Stomach (tissue), 4 donors: ENCODE measurements at regions not wholly inside any gene's neighbourhood (a gene's known extent, or its start where the extent isn't known, plus 50 kb on each side); places are given as distances from the start of the nearest gene placed in this dataset.

Experiments
- EP300 ChIP-seq: sonication (generic); formaldehyde crosslinking; IDR thresholded peaks from one replicate; pipeline ENCODE4 v1.6.1; 2017; ENCODE audit warnings: antibody characterized with exemption
- POLR2A ChIP-seq, 4 donors: fragments of 450-650 bp; IDR thresholded peaks; one replicate each; pipeline ENCODE4 v1.6.1; 2016; ENCODE audit warnings: antibody characterized with exemption in 4 of 4, control low read depth in 2 of 4, mild to moderate bottlenecking in 1 of 4, moderate library complexity in 1 of 4
- TF ChIP-seq, protein P1 (sequence below), 7 experiments: fragments of 450-650 bp in 4 of 7; fragments of 200-600 bp in 3 of 7; sonication (generic) in 3 of 7; IDR thresholded peaks; one replicate each; pipeline ENCODE4 v1.5.1; 2016 to 2019; ENCODE audit warnings: antibody characterized with exemption in 7 of 7, control low read depth in 2 of 7, mild to moderate bottlenecking in 1 of 7

DNA sequence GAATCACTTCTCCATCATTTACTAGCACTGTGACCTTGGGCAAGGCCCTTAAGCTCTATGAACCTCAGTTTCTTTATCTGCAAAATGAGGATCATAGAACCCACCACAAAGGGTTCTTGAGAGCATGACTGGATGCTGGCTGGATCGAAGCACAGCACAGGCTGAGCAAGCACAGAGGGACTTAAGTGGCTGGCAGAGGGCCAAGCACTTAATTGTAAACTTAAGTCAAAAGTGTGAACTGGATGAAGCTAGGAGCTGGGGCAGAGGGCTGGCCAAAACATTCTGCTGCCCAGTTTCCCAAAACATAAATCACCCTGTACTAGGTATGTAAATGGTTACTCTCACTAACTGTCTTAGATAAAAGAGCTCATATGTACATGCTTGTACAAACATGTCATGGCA, 112.3 kb upstream of the WWC1 start:
- no peak for TF ChIP-seq POLR2A (IDR thresholded peaks at IDR 0.05)
- TF ChIP-seq EP300, result no peak
- TF ChIP-seq, protein P1, sequence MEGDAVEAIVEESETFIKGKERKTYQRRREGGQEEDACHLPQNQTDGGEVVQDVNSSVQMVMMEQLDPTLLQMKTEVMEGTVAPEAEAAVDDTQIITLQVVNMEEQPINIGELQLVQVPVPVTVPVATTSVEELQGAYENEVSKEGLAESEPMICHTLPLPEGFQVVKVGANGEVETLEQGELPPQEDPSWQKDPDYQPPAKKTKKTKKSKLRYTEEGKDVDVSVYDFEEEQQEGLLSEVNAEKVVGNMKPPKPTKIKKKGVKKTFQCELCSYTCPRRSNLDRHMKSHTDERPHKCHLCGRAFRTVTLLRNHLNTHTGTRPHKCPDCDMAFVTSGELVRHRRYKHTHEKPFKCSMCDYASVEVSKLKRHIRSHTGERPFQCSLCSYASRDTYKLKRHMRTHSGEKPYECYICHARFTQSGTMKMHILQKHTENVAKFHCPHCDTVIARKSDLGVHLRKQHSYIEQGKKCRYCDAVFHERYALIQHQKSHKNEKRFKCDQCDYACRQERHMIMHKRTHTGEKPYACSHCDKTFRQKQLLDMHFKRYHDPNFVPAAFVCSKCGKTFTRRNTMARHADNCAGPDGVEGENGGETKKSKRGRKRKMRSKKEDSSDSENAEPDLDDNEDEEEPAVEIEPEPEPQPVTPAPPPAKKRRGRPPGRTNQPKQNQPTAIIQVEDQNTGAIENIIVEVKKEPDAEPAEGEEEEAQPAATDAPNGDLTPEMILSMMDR (IDR thresholded peaks at IDR 0.05), result no peak
